ENCODE measurements at regions not wholly inside any gene's neighbourhood (a gene's known extent, or its start where the extent isn't known, plus 50 kb on each side); places are given as distances from the start of the nearest gene placed in this dataset.
A peak's percentile ranks its signal among the peaks of the same experiment; 100 is the strongest.
"Not testable (repeated sequence)": the region's sequence is repeated elsewhere in the genome, so short reads cannot be mapped to it uniquely, and the experiment has no call there.

GRCh38 chr13:87206708-87207107, 464.5 kb upstream of the SLITRK5 start:
- DNase-seq (ENCODE audit: low spot score): no peak

- DNase-seq (ENCODE audit: low spot score): no peak
Measured at GRCh38 chr13:87207280-87208003, 463.7 kb upstream of the SLITRK5 start.

- DNase-seq (ENCODE audit: low spot score): no peak
Measured at GRCh38 chr13:87208636-87209035, 462.5 kb upstream of the SLITRK5 start.

GRCh38 chr13:87234981-87235380, 436.2 kb upstream of the SLITRK5 start:
- DNase-seq (ENCODE audit: low spot score): no peak

- DNase-seq (ENCODE audit: low spot score): no peak
Measured at GRCh38 chr13:87235621-87236020, 435.6 kb upstream of the SLITRK5 start.

- no peak for DNase-seq (ENCODE audit: low spot score)
Measured at GRCh38 chr13:87244256-87244890, 426.8 kb upstream of the SLITRK5 start.

- DNase-seq (ENCODE audit: low spot score): not testable (repeated sequence)
Measured at GRCh38 chr13:87249847-87250246, 421.3 kb upstream of the SLITRK5 start.

- DNase-seq (ENCODE audit: low spot score): no peak
Measured at GRCh38 chr13:87255394-87255793, 415.8 kb upstream of the SLITRK5 start.

GRCh38 chr13:87259479-87260083, 411.6 kb upstream of the SLITRK5 start:
- DNase-seq (ENCODE audit: low spot score): peak; percentile 1

GRCh38 chr13:87274209-87274819, 396.9 kb upstream of the SLITRK5 start:
- peak; percentile 2 for DNase-seq (ENCODE audit: low spot score)

- DNase-seq (ENCODE audit: low spot score): peak; percentile 0
Measured at GRCh38 chr13:87280139-87280538, 391.0 kb upstream of the SLITRK5 start.

GRCh38 chr13:87287721-87288120, 383.4 kb upstream of the SLITRK5 start:
- no peak for DNase-seq (ENCODE audit: low spot score)

GRCh38 chr13:87295636-87296035, 375.5 kb upstream of the SLITRK5 start:
- DNase-seq (ENCODE audit: low spot score): no peak

- DNase-seq (ENCODE audit: low spot score): no peak
Measured at GRCh38 chr13:87302034-87302433, 369.1 kb upstream of the SLITRK5 start.

- no peak for DNase-seq (ENCODE audit: low spot score)
Measured at GRCh38 chr13:87302931-87303330, 368.2 kb upstream of the SLITRK5 start.

- DNase-seq (ENCODE audit: low spot score): no peak
Measured at GRCh38 chr13:87311165-87311564, 360.0 kb upstream of the SLITRK5 start.

GRCh38 chr13:87314822-87315221, 356.3 kb upstream of the SLITRK5 start:
- no peak for DNase-seq (ENCODE audit: low spot score)

- no peak for DNase-seq (ENCODE audit: low spot score)
Measured at GRCh38 chr13:87322386-87322785, 348.8 kb upstream of the SLITRK5 start.

- DNase-seq (ENCODE audit: low spot score): no peak
Measured at GRCh38 chr13:87324558-87324957, 346.6 kb upstream of the SLITRK5 start.

- no peak for DNase-seq (ENCODE audit: low spot score)
Measured at GRCh38 chr13:87331178-87331577, 340.0 kb upstream of the SLITRK5 start.

GRCh38 chr13:87333599-87333998, 337.6 kb upstream of the SLITRK5 start:
- DNase-seq (ENCODE audit: low spot score): no peak

GRCh38 chr13:87334176-87334575, 337.0 kb upstream of the SLITRK5 start:
- DNase-seq (ENCODE audit: low spot score): no peak

- DNase-seq (ENCODE audit: low spot score): not testable (repeated sequence)
Measured at GRCh38 chr13:87336346-87336889, 334.8 kb upstream of the SLITRK5 start.

Measured in HuH-7 (cell line).